Naive B cell (primary cell): ENCODE measurements at regions not wholly inside any gene's neighbourhood (a gene's known extent, or its start where the extent isn't known, plus 50 kb on each side); places are given as distances from the start of the nearest gene placed in this dataset.

Source experiments
- ATAC-seq, 2 donors: fragments of 150-1000 bp; cut with Tn5 transposase; 2 replicates each; pipeline ENCODE4 v1.10.0; 2021; ENCODE audit warnings: low read depth in 2 of 2, mild to moderate bottlenecking in 2 of 2, moderate library complexity in 2 of 2
- DNase-seq: peaks from one replicate; pipeline ENCODE4 v3.0.0; 2022
- H3K27ac Mint-ChIP-seq, 6 donors: one replicate each; pipeline ENCODE4 v1.8.0; 2020 to 2022; ENCODE audit warnings: mild to moderate bottlenecking in 6 of 6, mixed read lengths in 6 of 6, moderate library complexity in 5 of 6, inconsistent platforms in 2 of 6
- H3K27me3 Mint-ChIP-seq, 3 donors: one replicate each; pipeline ENCODE4 v1.8.0; 2021 to 2022; ENCODE audit warnings: mixed read lengths in 3 of 3, mild to moderate bottlenecking in 1 of 3
- H3K36me3 Mint-ChIP-seq, 2 donors: one replicate each; pipeline ENCODE4 v1.8.0; 2020 to 2022; ENCODE audit warnings: mixed read lengths in 2 of 2, inconsistent platforms in 1 of 2, mild to moderate bottlenecking in 1 of 2
- H3K4me1 Mint-ChIP-seq, 3 donors: one replicate each; pipeline ENCODE4 v1.8.0; 2020 to 2022; ENCODE audit warnings: mixed read lengths in 3 of 3, inconsistent platforms in 1 of 3, mild to moderate bottlenecking in 1 of 3, moderate library complexity in 1 of 3
- H3K4me3 Mint-ChIP-seq, 8 donors: one replicate each; pipeline ENCODE4 v1.8.0; 2020 to 2022; ENCODE audit warnings: mild to moderate bottlenecking in 8 of 8, mixed read lengths in 8 of 8, moderate library complexity in 8 of 8, inconsistent platforms in 2 of 8
- H3K9me3 Mint-ChIP-seq, 7 donors: one replicate each; pipeline ENCODE4 v1.8.0; 2020 to 2022; ENCODE audit warnings: mixed read lengths in 7 of 7, mild to moderate bottlenecking in 5 of 7, inconsistent platforms in 2 of 7, moderate library complexity in 1 of 7

GRCh38 chr9:12874395-12874794 lies 99.6 kb downstream of the LURAP1L start:
- Mint-ChIP-seq H3K27me3 (no peaks in the 10 kb centered on the region), H3K27ac (no peak overlapping the region), H3K36me3 (no peaks in the 10 kb centered on the region), H3K4me3 (no peak overlapping the region), H3K4me1 (no peaks in the 10 kb centered on the region), H3K9me3 (peaks cover 0 to 11% (median 5%) of the 10 kb centered on the region in 7 donors)
- ATAC-seq (no peak), DNase-seq (no peak)

- Mint-ChIP-seq H3K27ac (no peak overlapping the region), H3K36me3 (no peaks in the 10 kb centered on the region)
These were observed 100.4 kb downstream of the LURAP1L start for GRCh38 chr9:12875191-12875590.

GRCh38 chr9:12876872-12877271 lies 102.1 kb downstream of the LURAP1L start:
- H3K27me3 Mint-ChIP-seq = no peaks in the 10 kb centered on the region

More at GRCh38 chr9:12875191-12875590, 100.4 kb downstream of the LURAP1L start:
- Mint-ChIP-seq H3K4me3 (no peak overlapping the region), H3K4me1 (no peaks in the 10 kb centered on the region), H3K9me3 (peaks cover 0 to 11% (median 5%) of the 10 kb centered on the region in 7 donors), H3K27me3 (no peaks in the 10 kb centered on the region)
- ATAC-seq (no peak), DNase-seq (no peak)

GRCh38 chr9:12878351-12878978 lies 103.6 kb downstream of the LURAP1L start:
- H3K4me3 Mint-ChIP-seq = no peak overlapping the region
- H3K9me3 Mint-ChIP-seq = peaks cover 0 to 6% (median 4%) of the 10 kb centered on the region in 7 donors
- no peak for ATAC-seq
- H3K4me1 Mint-ChIP-seq = no peaks in the 10 kb centered on the region
- H3K27me3 Mint-ChIP-seq = no peaks in the 10 kb centered on the region
- H3K27ac Mint-ChIP-seq = no peak overlapping the region
- DNase-seq = no peak
- no peaks in the 10 kb centered on the region for H3K36me3 Mint-ChIP-seq

More at GRCh38 chr9:12876872-12877271, 102.1 kb downstream of the LURAP1L start:
- H3K27ac Mint-ChIP-seq = no peak overlapping the region
- DNase-seq (no peak), ATAC-seq (no peak)
- H3K36me3 Mint-ChIP-seq = no peaks in the 10 kb centered on the region
- peaks cover 0 to 7% (median 4%) of the 10 kb centered on the region in 7 donors for H3K9me3 Mint-ChIP-seq
- no peaks in the 10 kb centered on the region for H3K4me1 Mint-ChIP-seq
- H3K4me3 Mint-ChIP-seq = no peak overlapping the region

- Mint-ChIP-seq H3K27ac (no peak overlapping the region), H3K36me3 (no peaks in the 10 kb centered on the region), H3K4me3 (no peak overlapping the region), H3K9me3 (peaks cover 0 to 6% (median 2%) of the 10 kb centered on the region in 7 donors), H3K27me3 (no peaks in the 10 kb centered on the region), H3K4me1 (no peaks in the 10 kb centered on the region)
- ATAC-seq (no peak), DNase-seq (no peak)
These were observed 105.1 kb downstream of the LURAP1L start for GRCh38 chr9:12879961-12880360.

- no peaks in the 10 kb centered on the region for H3K36me3 Mint-ChIP-seq
- H3K4me3 Mint-ChIP-seq = no peak overlapping the region
- peaks cover 0 to 6% (median 0%) of the 10 kb centered on the region in 7 donors for H3K9me3 Mint-ChIP-seq
- no peaks in the 10 kb centered on the region for H3K4me1 Mint-ChIP-seq
- no peak overlapping the region for H3K27ac Mint-ChIP-seq
- no peak for DNase-seq
- no peak for ATAC-seq
- no peaks in the 10 kb centered on the region for H3K27me3 Mint-ChIP-seq
These were observed 105.7 kb downstream of the LURAP1L start for GRCh38 chr9:12880406-12881015.

- no peak for ATAC-seq
- Mint-ChIP-seq H3K27me3 (no peaks in the 10 kb centered on the region), H3K4me3 (no peak overlapping the region)
These were observed 107.6 kb downstream of the LURAP1L start for GRCh38 chr9:12882430-12882829.

GRCh38 chr9:12884736-12885395 lies 110.0 kb downstream of the LURAP1L start:
- DNase-seq (no peak), ATAC-seq (no peak)
- no peaks in the 10 kb centered on the region for H3K36me3 Mint-ChIP-seq
- no peak overlapping the region for H3K4me3 Mint-ChIP-seq
- H3K27me3 Mint-ChIP-seq = no peaks in the 10 kb centered on the region
- H3K4me1 Mint-ChIP-seq = no peaks in the 10 kb centered on the region
- H3K27ac Mint-ChIP-seq = no peak overlapping the region
- H3K9me3 Mint-ChIP-seq = peaks cover 0 to 10% (median 4%) of the 10 kb centered on the region in 7 donors

More at GRCh38 chr9:12882430-12882829, 107.6 kb downstream of the LURAP1L start:
- peaks cover 0 to 8% (median 4%) of the 10 kb centered on the region in 7 donors for H3K9me3 Mint-ChIP-seq
- no peaks in the 10 kb centered on the region for H3K36me3 Mint-ChIP-seq
- H3K27ac Mint-ChIP-seq = no peak overlapping the region
- H3K4me1 Mint-ChIP-seq = no peaks in the 10 kb centered on the region
- DNase-seq = no peak

GRCh38 chr9:12889402-12890106 lies 114.7 kb downstream of the LURAP1L start:
- Mint-ChIP-seq H3K27me3 (no peaks in the 10 kb centered on the region), H3K27ac (no peak overlapping the region), H3K9me3 (peaks cover 3 to 27% (median 10%) of the 10 kb centered on the region in 7 donors), H3K4me3 (no peak overlapping the region), H3K36me3 (no peaks in the 10 kb centered on the region), H3K4me1 (no peaks in the 10 kb centered on the region)
- ATAC-seq = no peak
- no peak for DNase-seq

- no peak for DNase-seq
- Mint-ChIP-seq H3K4me3 (no peak overlapping the region), H3K9me3 (peaks cover 3 to 27% (median 12%) of the 10 kb centered on the region in 7 donors), H3K36me3 (no peaks in the 10 kb centered on the region), H3K27ac (no peak overlapping the region), H3K4me1 (no peaks in the 10 kb centered on the region), H3K27me3 (no peaks in the 10 kb centered on the region)
- ATAC-seq = no peak
These were observed 116.8 kb downstream of the LURAP1L start for GRCh38 chr9:12891588-12891987.

GRCh38 chr9:12903316-12903715 lies 128.5 kb downstream of the LURAP1L start:
- H3K4me1 Mint-ChIP-seq = no peaks in the 10 kb centered on the region
- no peak for ATAC-seq
- DNase-seq = no peak
- no peaks in the 10 kb centered on the region for H3K27me3 Mint-ChIP-seq
- no peak overlapping the region for H3K27ac Mint-ChIP-seq
- peaks cover 5 to 24% (median 13%) of the 10 kb centered on the region in 7 donors for H3K9me3 Mint-ChIP-seq
- no peaks in the 10 kb centered on the region for H3K36me3 Mint-ChIP-seq
- no peak overlapping the region for H3K4me3 Mint-ChIP-seq

- ATAC-seq (no peak), DNase-seq (no peak)
- Mint-ChIP-seq H3K9me3 (peaks cover 0 to 19% (median 6%) of the 10 kb centered on the region in 7 donors), H3K4me1 (no peaks in the 10 kb centered on the region), H3K27ac (no peak overlapping the region), H3K36me3 (no peaks in the 10 kb centered on the region), H3K4me3 (no peak overlapping the region), H3K27me3 (no peaks in the 10 kb centered on the region)
These were observed 129.6 kb downstream of the LURAP1L start for GRCh38 chr9:12904261-12905000.

GRCh38 chr9:12906646-12907045 lies 131.8 kb downstream of the LURAP1L start:
- no peak overlapping the region for H3K27ac Mint-ChIP-seq
- DNase-seq (no peak), ATAC-seq (no peak)
- H3K9me3 Mint-ChIP-seq = peaks cover 0 to 12% (median 2%) of the 10 kb centered on the region in 7 donors
- no peaks in the 10 kb centered on the region for H3K36me3 Mint-ChIP-seq
- no peaks in the 10 kb centered on the region for H3K27me3 Mint-ChIP-seq
- peak overlapping the region in 1 of 8 donors; percentile 71 for H3K4me3 Mint-ChIP-seq
- no peaks in the 10 kb centered on the region for H3K4me1 Mint-ChIP-seq
